Large intestine (tissue), 3 donors: ENCODE measurements at regions not wholly inside any gene's neighbourhood (a gene's known extent, or its start where the extent isn't known, plus 50 kb on each side); places are given as distances from the start of the nearest gene placed in this dataset.

Source experiments
- DNase-seq, 2 donors: peaks; one replicate each; pipeline versions ENCODE4 v3.0.0 to v3.0.0-alpha.2; 2013
- H3K27ac ChIP-seq: one replicate; pipeline ENCODE4 v1.5.1; 2013; ENCODE audit warnings: low read length
- H3K27me3 ChIP-seq: 2 replicates; pipeline ENCODE4 v1.6.1; 2013; ENCODE audit warnings: low read length; ENCODE audit not compliant: control insufficient read depth, insufficient read depth
- H3K36me3 ChIP-seq: 2 replicates; pipeline ENCODE4 v1.6.1; 2013; ENCODE audit warnings: low read length; ENCODE audit not compliant: control insufficient read depth, insufficient read depth
- H3K4me1 ChIP-seq: one replicate; pipeline ENCODE4 v1.6.1; 2013; ENCODE audit warnings: low read length; ENCODE audit not compliant: control insufficient read depth, insufficient read depth
- H3K4me3 ChIP-seq: one replicate; pipeline ENCODE4 v1.5.1; 2013; ENCODE audit warnings: low read length
- H3K9me3 ChIP-seq: one replicate; pipeline ENCODE4 v1.6.1; 2013; ENCODE audit warnings: mild to moderate bottlenecking, low read depth, low read length, moderate library complexity; ENCODE audit not compliant: control insufficient read depth
- WGBS: methylation state at CpG from one replicate; pipeline ENCODE4 v1.1.5; 2013; ENCODE audit warnings: low lambda C conversion rate; ENCODE audit not compliant: insufficient coverage; 5-methylcytosine and 5-hydroxymethylcytosine counted together

GRCh38 chr6:2505624-2506023, 245.1 kb downstream of the MYLK4 start:
- no peaks in the 10 kb centered on the region for H3K4me1 ChIP-seq
- peaks cover 5% of the 10 kb centered on the region for H3K27me3 ChIP-seq
- H3K27ac ChIP-seq: no peak overlapping the region
- no peak for DNase-seq
- no peak overlapping the region for H3K4me3 ChIP-seq
- H3K9me3 ChIP-seq: no peaks in the 10 kb centered on the region
- H3K36me3 ChIP-seq: no peaks in the 10 kb centered on the region
- WGBS: no CpG with 5 or more reads among the region's 9 CpGs

GRCh38 chr6:2504495-2505064, 246.1 kb downstream of the MYLK4 start:
- Histone ChIP-seq H3K27ac (no peak overlapping the region), H3K27me3 (peaks cover 5% of the 10 kb centered on the region), H3K9me3 (no peaks in the 10 kb centered on the region), H3K36me3 (no peaks in the 10 kb centered on the region), H3K4me3 (no peak overlapping the region), H3K4me1 (no peaks in the 10 kb centered on the region)
- no peak for DNase-seq
- 67% methylated on average over 1 of the region's 1 CpG for WGBS

- WGBS: 43% methylated on average over 1 of the region's 5 CpGs
- no peak overlapping the region for H3K27ac ChIP-seq
- H3K4me3 ChIP-seq: no peak overlapping the region
- DNase-seq: no peak
- H3K36me3 ChIP-seq: no peaks in the 10 kb centered on the region
- H3K27me3 ChIP-seq: peaks cover 5% of the 10 kb centered on the region
- no peaks in the 10 kb centered on the region for H3K4me1 ChIP-seq
- H3K9me3 ChIP-seq: no peaks in the 10 kb centered on the region
Observed at GRCh38 chr6:2503816-2504494, 246.8 kb downstream of the MYLK4 start.

- no peaks in the 10 kb centered on the region for H3K9me3 ChIP-seq
- H3K27me3 ChIP-seq: peaks cover 5% of the 10 kb centered on the region
- no peaks in the 10 kb centered on the region for H3K36me3 ChIP-seq
- 89% methylated on average over 4 of the region's 10 CpGs for WGBS
- H3K4me3 ChIP-seq: no peak overlapping the region
- H3K4me1 ChIP-seq: no peaks in the 10 kb centered on the region
- H3K27ac ChIP-seq: no peak overlapping the region
- no peak for DNase-seq
Observed at GRCh38 chr6:2502998-2503674, 247.6 kb downstream of the MYLK4 start.

- Histone ChIP-seq H3K4me3 (no peak overlapping the region), H3K9me3 (no peaks in the 10 kb centered on the region), H3K27me3 (peaks cover 5% of the 10 kb centered on the region), H3K27ac (no peak overlapping the region), H3K4me1 (no peaks in the 10 kb centered on the region), H3K36me3 (no peaks in the 10 kb centered on the region)
- 93% methylated on average over 2 of the region's 18 CpGs for WGBS
- DNase-seq: no peak
Observed at GRCh38 chr6:2502096-2502997, 248.4 kb downstream of the MYLK4 start.

- no CpG with 5 or more reads among the region's 11 CpGs for WGBS
- no peaks in the 10 kb centered on the region for H3K36me3 ChIP-seq
- H3K4me1 ChIP-seq: no peaks in the 10 kb centered on the region
- H3K4me3 ChIP-seq: no peak overlapping the region
- no peaks in the 10 kb centered on the region for H3K27me3 ChIP-seq
- no peaks in the 10 kb centered on the region for H3K9me3 ChIP-seq
- H3K27ac ChIP-seq: no peak overlapping the region
- DNase-seq: no peak
Observed at GRCh38 chr6:2497922-2498623, 252.6 kb downstream of the MYLK4 start.

GRCh38 chr6:2496291-2496690, 250.9 kb upstream of the GMDS start:
- Histone ChIP-seq H3K36me3 (no peaks in the 10 kb centered on the region), H3K4me3 (no peak overlapping the region), H3K4me1 (no peaks in the 10 kb centered on the region), H3K27ac (no peak overlapping the region), H3K9me3 (no peaks in the 10 kb centered on the region), H3K27me3 (no peaks in the 10 kb centered on the region)
- no peak for DNase-seq
- no CpG with 5 or more reads among the region's 8 CpGs for WGBS

GRCh38 chr6:2492686-2493523, 247.5 kb upstream of the GMDS start:
- DNase-seq: no peak
- H3K36me3 ChIP-seq: no peaks in the 10 kb centered on the region
- no peaks in the 10 kb centered on the region for H3K4me1 ChIP-seq
- H3K9me3 ChIP-seq: no peaks in the 10 kb centered on the region
- no peak overlapping the region for H3K4me3 ChIP-seq
- 81% methylated on average over 5 of the region's 12 CpGs for WGBS
- no peaks in the 10 kb centered on the region for H3K27me3 ChIP-seq
- no peak overlapping the region for H3K27ac ChIP-seq

GRCh38 chr6:2491137-2491536, 245.7 kb upstream of the GMDS start:
- no peaks in the 10 kb centered on the region for H3K9me3 ChIP-seq
- no peak overlapping the region for H3K27ac ChIP-seq
- no CpG with 5 or more reads among the region's 14 CpGs for WGBS
- H3K4me3 ChIP-seq: no peak overlapping the region
- no peaks in the 10 kb centered on the region for H3K36me3 ChIP-seq
- no peak for DNase-seq
- H3K27me3 ChIP-seq: no peaks in the 10 kb centered on the region
- no peaks in the 10 kb centered on the region for H3K4me1 ChIP-seq
